Common myeloid progenitor, CD34-positive (primary cell): ENCODE measurements at regions not wholly inside any gene's neighbourhood (a gene's known extent, or its start where the extent isn't known, plus 50 kb on each side); places are given as distances from the start of the nearest gene placed in this dataset.

Source experiments
- CTCF ChIA-PET: fragments of 350-600 bp; sonication (Branson Sonifier 250); formaldehyde crosslinking; loops from one replicate; lab custom pipeline; 2021; ENCODE audit warnings: antibody characterized with exemption; lab: Charles Lee
- POLR2A ChIA-PET: fragments of 350-600 bp; sonication (Branson Sonifier 250); formaldehyde crosslinking; loops from one replicate; lab custom pipeline; 2021; ENCODE audit warnings: antibody characterized with exemption; lab: Charles Lee
- DNase-seq, 3 donors: peaks; one replicate each; pipeline versions ENCODE4 v3.0.0 to v3.0.0-alpha.2; 2013
- H3K27ac ChIP-seq, 2 experiments: 1 replicate in 1 of 2; 2 replicates in 1 of 2; pipeline ENCODE4 v1.7.0; 2013; ENCODE audit warnings: inconsistent platforms in 2 of 2, low read length in 2 of 2, mild to moderate bottlenecking in 2 of 2, low read depth in 1 of 2, moderate library complexity in 1 of 2; ENCODE audit not compliant: severe bottlenecking in 2 of 2, insufficient read depth in 1 of 2, poor library complexity in 1 of 2
- H3K27me3 ChIP-seq, 5 experiments: replicated peaks in 2 of 5; 1 replicate in 3 of 5; 2 replicates in 2 of 5; pipeline versions ENCODE4 v1.6.1 to v1.7.0; 2013; ENCODE audit warnings: low read length in 4 of 5, mild to moderate bottlenecking in 2 of 5, moderate library complexity in 2 of 5, inconsistent platforms in 1 of 5; ENCODE audit not compliant: insufficient read depth in 5 of 5, control insufficient read depth in 4 of 5
- H3K36me3 ChIP-seq, 4 experiments: 1 replicate in 2 of 4; 2 replicates in 2 of 4; pipeline versions ENCODE4 v1.6.1 to v1.7.0; 2013; ENCODE audit warnings: low read length in 3 of 4, control low read depth in 1 of 4, mild to moderate bottlenecking in 1 of 4; ENCODE audit not compliant: control insufficient read depth in 4 of 4, insufficient read depth in 4 of 4
- H3K4me1 ChIP-seq, 4 experiments: 1 replicate in 3 of 4; 2 replicates in 1 of 4; pipeline versions ENCODE4 v1.6.1 to v1.7.1; 2013; ENCODE audit warnings: low read length in 3 of 4, mild to moderate bottlenecking in 3 of 4, control low read depth in 1 of 4, inconsistent platforms in 1 of 4, moderate library complexity in 1 of 4; ENCODE audit not compliant: control insufficient read depth in 4 of 4, insufficient read depth in 4 of 4; ENCODE audit errors: control extremely low read depth in 1 of 4
- H3K4me3 ChIP-seq, 7 experiments: 1 replicate in 4 of 7; 2 replicates in 3 of 7; pipeline versions ENCODE4 v1.5.1 to v1.7.0; 2013; ENCODE audit warnings: mild to moderate bottlenecking in 7 of 7, low read length in 6 of 7, moderate library complexity in 6 of 7, inconsistent platforms in 2 of 7, low read depth in 2 of 7, control low read depth in 1 of 7; ENCODE audit not compliant: insufficient read depth in 4 of 7, control insufficient read depth in 1 of 7; ENCODE audit errors: extremely low read depth in 1 of 7
- H3K9me3 ChIP-seq, 5 experiments: 1 replicate in 4 of 5; 2 replicates in 1 of 5; pipeline versions ENCODE4 v1.6.1 to v1.7.1; 2013; ENCODE audit warnings: low read length in 4 of 5, mild to moderate bottlenecking in 2 of 5, inconsistent platforms in 1 of 5, low read depth in 1 of 5, moderate library complexity in 1 of 5; ENCODE audit not compliant: control insufficient read depth in 4 of 5, insufficient read depth in 2 of 5; ENCODE audit errors: control extremely low read depth in 1 of 5
- WGBS: methylation state at CpG from one replicate; pipeline ENCODE4 v1.1.5; 2013; ENCODE audit not compliant: insufficient coverage; 5-methylcytosine and 5-hydroxymethylcytosine counted together

DNA sequence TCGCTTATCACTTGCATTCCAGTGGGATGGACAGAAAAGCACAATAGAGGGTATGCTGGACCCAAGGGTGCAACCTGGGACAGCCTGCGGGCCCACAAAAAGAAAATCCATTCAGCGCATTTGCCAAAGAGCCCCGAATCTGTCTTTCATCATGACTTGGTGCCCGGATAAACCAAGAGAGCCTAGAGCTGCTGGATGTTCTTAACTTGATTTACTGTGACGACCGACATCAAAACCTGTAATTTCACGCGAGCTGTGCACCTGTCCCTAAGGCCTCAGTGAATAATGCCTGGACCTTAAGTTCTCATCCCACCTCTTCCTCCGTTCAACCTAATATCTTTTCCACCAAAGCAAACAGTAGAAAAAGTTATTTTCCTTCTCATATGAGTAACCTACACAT lies 115.5 kb upstream of the ACKR3 start:
- Histone ChIP-seq H3K36me3 (no peaks in the 10 kb centered on the region), H3K4me3 (no peak overlapping the region), H3K4me1 (no peaks in the 10 kb centered on the region), H3K27me3 (peaks cover 0 to 2% (median 0%) of the 10 kb centered on the region in 5 experiments), H3K27ac (no peak overlapping the region), H3K9me3 (peaks cover 0 to 3% (median 0%) of the 10 kb centered on the region in 5 experiments)
- no peak for DNase-seq
- ChIA-PET POLR2A (no interaction called here), CTCF (interaction anchor here (1.0 kb wide), 1 partner anchor 116 kb away, joined by 3 read pairs; the partner anchor contains the start of gene ACKR3)
- WGBS: 97% methylated on average over 10 of the region's 10 CpGs

DNA sequence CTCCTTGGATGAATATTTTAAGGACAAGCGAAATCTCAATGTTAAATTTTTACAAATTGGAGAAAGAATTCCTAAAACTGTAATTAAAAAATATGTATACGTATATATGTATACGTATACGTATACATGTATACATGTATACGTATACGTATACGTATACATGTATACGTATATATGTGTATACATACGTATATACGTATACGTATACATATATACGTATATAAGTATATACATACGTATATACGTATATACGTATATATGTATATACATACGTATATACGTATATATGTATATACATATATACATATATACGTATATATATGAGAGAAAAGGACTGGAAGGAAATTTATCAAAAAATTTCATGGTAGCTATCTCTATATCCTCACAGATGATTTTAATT lies 110.2 kb upstream of the ACKR3 start:
- H3K9me3 ChIP-seq: peaks cover 0 to 5% (median 0%) of the 10 kb centered on the region in 5 experiments
- H3K4me3 ChIP-seq: no peak overlapping the region
- no peaks in the 10 kb centered on the region for H3K4me1 ChIP-seq
- no peaks in the 10 kb centered on the region for H3K36me3 ChIP-seq
- no peak for DNase-seq
- POLR2A ChIA-PET: no interaction called here
- H3K27ac ChIP-seq: no peak overlapping the region
- CTCF ChIA-PET: no interaction called here
- no peaks in the 10 kb centered on the region for H3K27me3 ChIP-seq
- no CpG with 5 or more reads among the region's 18 CpGs for WGBS

DNA sequence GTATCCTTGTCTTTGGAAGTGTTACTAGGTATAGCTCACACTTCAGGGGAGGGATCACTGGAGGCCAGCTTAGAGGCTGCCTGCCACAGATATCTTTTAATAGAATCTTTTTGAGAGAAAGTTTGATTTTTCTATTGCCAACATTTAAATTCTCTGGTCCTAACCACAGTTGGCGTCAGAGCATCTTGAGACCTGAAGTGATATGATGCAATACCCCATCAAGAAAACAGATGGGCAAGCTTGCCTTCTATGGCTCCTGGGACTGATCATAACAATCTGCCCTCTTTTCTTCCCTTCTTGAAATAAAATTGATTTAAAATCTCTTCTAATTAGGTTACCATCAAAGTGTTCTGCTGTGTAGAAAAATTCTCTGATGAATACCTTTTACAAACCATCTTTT lies 105.5 kb upstream of the ACKR3 start:
- POLR2A ChIA-PET: interaction anchor here (0.5 kb wide), 1 partner anchor 563 kb away, joined by 3 read pairs; no protein-coding TSS in a partner anchor
- no peaks in the 10 kb centered on the region for H3K27me3 ChIP-seq
- H3K27ac ChIP-seq: no peak overlapping the region
- peaks cover 0 to 12% (median 7%) of the 10 kb centered on the region in 5 experiments for H3K9me3 ChIP-seq
- no peak for DNase-seq
- H3K4me1 ChIP-seq: no peaks in the 10 kb centered on the region
- CTCF ChIA-PET: no interaction called here
- no peak overlapping the region for H3K4me3 ChIP-seq
- H3K36me3 ChIP-seq: no peaks in the 10 kb centered on the region
- WGBS: 100% methylated on average over 1 of the region's 1 CpG

DNA sequence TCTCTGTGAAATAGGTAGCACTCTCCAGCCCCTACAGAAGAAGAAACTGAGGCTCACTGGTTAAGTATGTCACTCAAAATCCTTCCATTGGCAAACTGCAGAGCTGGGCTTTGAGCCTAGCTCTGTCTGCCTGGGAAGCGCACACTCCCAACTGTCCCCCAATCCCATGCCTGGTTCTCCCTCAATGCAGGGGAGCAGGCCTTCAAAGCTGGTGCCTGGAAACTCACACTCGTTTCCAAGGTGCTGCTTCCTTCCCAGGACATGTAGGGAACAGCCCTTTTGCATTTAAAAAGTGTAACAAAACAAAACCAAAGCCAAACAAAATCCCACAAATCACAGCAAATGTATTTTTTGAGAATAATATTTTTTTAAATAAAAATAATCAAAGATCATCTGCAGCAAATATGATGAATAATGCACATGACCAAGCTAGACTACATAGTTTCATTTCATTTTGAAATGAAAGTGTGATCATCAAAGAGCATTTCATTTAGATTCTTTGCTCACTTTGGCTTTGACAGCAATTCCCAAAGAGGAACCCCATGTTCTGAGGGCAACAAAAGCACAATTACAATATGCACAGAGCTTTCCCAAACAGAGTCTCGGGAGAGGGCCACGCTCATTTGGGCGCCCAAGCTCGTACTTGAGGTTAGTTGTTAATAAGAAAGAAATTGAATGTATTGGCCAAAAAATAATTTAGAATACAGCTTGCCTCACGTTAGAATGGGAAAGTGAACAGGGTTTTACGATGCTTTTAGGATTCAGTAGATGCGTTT lies 96.7 kb upstream of the ACKR3 start:
- ChIA-PET POLR2A (no interaction called here), CTCF (no interaction called here)
- no peak for DNase-seq
- peaks cover 0 to 2% (median 0%) of the 10 kb centered on the region in 5 experiments for H3K9me3 ChIP-seq
- no peak overlapping the region for H3K27ac ChIP-seq
- 93% methylated on average over 5 of the region's 9 CpGs for WGBS
- no peaks in the 10 kb centered on the region for H3K36me3 ChIP-seq
- no peak overlapping the region for H3K4me3 ChIP-seq
- H3K27me3 ChIP-seq: no peaks in the 10 kb centered on the region
- H3K4me1 ChIP-seq: no peaks in the 10 kb centered on the region

DNA sequence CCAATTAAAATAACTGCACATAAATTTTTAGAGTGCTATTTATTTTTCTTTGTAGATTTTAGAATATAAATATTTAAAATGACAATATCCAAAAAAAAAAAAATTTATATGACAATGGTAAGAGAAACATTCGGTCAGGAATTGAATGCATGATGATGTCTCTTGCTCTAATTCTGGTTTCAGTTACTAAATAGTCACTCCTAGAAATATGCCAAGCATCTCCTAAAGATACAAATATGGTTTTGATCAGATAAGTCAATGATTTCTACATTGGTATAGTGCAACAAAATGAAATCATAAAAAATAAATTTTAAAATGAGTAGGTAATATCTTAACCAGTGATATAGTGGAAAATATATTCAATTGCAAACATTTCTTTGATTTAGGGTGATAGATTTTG lies 95.9 kb upstream of the ACKR3 start:
- H3K27me3 ChIP-seq: no peaks in the 10 kb centered on the region
- H3K36me3 ChIP-seq: no peaks in the 10 kb centered on the region
- no peak overlapping the region for H3K27ac ChIP-seq
- H3K4me1 ChIP-seq: no peaks in the 10 kb centered on the region
- CTCF ChIA-PET: no interaction called here
- DNase-seq: no peak
- H3K4me3 ChIP-seq: no peak overlapping the region
- POLR2A ChIA-PET: no interaction called here
- WGBS: no CpG with 5 or more reads among the region's 1 CpG
- peaks cover 0 to 4% (median 0%) of the 10 kb centered on the region in 5 experiments for H3K9me3 ChIP-seq

DNA sequence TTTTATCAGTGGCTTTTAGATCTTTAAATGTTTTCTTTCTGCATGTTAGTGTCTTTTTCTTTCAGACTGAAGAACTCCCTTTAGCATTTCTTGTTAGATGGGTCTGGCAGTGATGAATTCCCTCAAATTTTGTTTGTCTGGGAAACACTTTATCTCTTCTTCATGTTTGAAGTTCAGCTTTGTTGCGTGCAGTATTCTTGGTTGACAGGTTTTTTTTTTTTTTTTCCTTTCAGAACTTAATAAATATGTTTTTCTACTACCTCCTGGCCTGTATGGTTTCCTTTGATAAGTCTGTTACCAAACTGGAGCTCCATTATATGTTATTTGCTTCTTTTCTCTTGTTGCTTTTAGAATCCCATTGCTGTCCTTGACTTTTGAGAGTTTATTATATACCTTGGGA lies 89.8 kb upstream of the ACKR3 start:
- no CpG with 5 or more reads among the region's 1 CpG for WGBS
- ChIA-PET CTCF (interaction anchor here (0.6 kb wide), 1 partner anchor 24 kb away, joined by 4 read pairs; no protein-coding TSS in a partner anchor), POLR2A (no interaction called here)
- H3K36me3 ChIP-seq: no peaks in the 10 kb centered on the region
- no peaks in the 10 kb centered on the region for H3K27me3 ChIP-seq
- peaks cover 2 to 24% (median 8%) of the 10 kb centered on the region in 5 experiments for H3K9me3 ChIP-seq
- H3K27ac ChIP-seq: no peak overlapping the region
- H3K4me3 ChIP-seq: no peak overlapping the region
- no peaks in the 10 kb centered on the region for H3K4me1 ChIP-seq
- no peak for DNase-seq

DNA sequence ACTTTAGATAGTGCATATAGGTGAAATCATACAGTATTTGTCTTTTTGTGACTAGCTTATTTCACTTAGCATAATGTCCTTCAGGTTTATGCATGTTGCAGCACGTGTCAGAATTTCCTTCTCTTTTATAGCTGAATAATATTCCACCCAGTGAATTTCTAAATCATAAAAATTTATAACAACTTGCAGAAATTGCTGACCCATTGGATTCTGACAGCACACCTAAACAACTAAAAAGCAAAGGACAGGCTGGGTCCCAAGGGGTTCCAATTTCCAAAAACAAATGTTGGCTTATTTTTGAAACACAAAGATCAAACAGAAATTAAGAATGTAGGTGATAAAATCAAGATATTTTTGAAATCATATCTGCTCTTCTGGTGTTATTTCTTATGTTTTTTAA lies 86.5 kb upstream of the ACKR3 start:
- Histone ChIP-seq H3K27me3 (no peaks in the 10 kb centered on the region), H3K27ac (no peak overlapping the region), H3K4me1 (no peaks in the 10 kb centered on the region), H3K9me3 (peaks cover 2 to 24% (median 8%) of the 10 kb centered on the region in 5 experiments), H3K36me3 (no peaks in the 10 kb centered on the region), H3K4me3 (no peak overlapping the region)
- WGBS: 92% methylated on average over 1 of the region's 1 CpG
- ChIA-PET CTCF (no interaction called here), POLR2A (no interaction called here)
- DNase-seq: no peak
